NCI-H1694 (cell line): ENCODE measurements at regions not wholly inside any gene's neighbourhood (a gene's known extent, or its start where the extent isn't known, plus 50 kb on each side); places are given as distances from the start of the nearest gene placed in this dataset.

ENCODE experiments used
- DNase-seq: peaks from one replicate; lab custom pipeline; 2025; lab: John Stamatoyannopoulos, UW

DNA sequence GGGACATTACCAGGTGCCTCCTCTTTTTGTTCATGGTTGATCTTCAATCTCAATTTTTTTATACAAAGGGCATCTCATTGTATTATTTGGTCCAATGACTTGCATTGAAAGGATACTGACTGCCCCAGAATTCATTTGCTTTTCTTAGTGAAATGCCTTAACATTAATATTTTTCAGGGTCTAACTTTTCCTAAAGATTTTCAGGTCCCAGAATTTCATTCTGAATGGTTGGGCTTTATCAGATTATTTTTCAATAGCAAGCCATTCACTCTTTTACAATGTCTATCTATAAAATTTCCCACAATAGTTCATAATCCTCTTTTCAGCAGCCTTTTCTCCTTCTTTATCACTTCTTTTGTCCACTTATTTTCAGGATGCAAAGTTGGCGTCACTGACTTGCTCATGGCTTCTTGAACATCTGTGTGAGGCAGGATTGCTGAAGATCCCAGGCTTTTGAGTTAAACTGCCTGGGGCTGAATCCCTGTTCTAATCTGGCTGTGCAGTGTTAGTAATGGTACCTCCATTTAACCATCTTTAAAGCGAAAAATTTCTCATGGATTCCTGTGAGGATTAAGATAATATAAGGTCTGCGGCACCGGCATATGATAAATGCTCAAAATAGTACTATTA is 131.7 kb upstream of the HDAC9 start:
- DNase-seq = no peak

DNA sequence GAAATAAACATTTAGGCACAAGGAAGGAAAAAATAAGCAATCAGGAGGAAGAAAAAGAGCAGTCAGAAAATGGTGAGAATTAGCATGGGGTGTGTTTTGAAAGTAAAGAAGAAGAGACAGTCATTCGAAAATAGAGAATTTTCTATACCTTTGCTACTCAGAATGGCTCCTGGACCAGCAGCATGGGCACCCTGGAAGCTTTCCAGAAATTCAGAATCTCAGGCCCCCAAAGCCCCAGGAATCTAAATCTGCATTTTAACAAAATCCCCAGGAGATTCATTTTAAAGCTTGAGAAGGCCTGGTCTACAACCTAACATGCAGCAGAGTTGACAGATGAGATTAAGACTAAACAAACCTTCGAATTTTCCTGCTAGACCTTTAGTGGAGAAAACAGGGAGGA is 131.2 kb upstream of the HDAC9 start:
- DNase-seq = no peak

DNA sequence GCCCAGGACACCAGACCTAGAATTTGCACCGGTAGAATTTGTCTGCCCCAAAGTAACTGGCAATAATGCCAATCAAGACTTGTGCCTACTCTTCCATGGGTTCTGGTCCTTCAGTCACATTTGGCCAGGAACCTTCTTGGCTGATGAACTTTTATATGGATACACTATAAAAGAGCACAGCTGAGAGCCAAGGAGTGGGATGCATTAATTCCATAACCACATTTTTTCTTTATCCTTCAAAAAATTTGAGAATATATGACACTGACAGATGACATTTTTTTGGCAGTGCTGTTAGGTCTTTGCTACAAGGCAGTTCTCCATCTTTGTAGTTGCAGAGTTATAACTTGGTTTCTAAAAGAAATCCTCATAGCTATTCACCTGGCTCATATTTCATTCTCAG is 129.2 kb upstream of the HDAC9 start:
- DNase-seq = no peak

DNA sequence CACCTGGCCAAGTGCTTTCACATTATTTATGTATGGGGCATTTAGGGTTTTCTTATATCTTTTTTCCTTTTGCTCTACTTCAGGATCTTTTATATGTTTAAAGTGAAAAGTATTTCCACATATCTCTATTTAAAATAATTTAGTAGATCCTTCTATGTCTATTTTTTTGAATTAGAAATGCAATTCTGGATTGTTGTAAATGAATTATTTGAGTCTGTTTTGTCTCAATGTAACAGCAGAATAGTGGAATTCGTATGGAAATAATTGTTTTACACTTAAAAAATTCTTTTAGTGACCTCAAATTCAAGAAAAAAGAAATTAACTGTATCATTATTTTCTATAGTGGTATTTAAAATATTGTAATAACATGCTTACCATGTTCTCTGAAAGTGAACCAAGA is 126.5 kb upstream of the HDAC9 start:
- no peak for DNase-seq

DNA sequence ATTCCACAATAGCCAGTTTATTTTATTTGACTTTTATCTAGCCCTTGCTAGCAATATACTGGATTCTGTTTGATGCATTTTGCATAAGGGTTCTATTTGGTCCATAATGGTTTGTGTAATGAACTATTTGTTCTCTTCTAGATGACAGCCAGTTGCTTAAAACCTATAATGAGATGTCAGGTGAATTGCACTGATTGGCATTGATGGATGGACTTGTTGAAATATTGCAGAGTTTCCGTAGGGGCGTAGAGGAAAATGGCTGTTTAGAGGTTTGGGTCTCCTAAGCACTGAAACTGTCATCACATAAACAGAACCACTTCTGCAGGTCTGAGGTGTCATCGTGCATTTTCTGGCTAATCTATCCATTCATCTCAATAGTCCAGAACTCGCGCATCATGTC is 124.9 kb upstream of the HDAC9 start:
- DNase-seq = no peak

DNA sequence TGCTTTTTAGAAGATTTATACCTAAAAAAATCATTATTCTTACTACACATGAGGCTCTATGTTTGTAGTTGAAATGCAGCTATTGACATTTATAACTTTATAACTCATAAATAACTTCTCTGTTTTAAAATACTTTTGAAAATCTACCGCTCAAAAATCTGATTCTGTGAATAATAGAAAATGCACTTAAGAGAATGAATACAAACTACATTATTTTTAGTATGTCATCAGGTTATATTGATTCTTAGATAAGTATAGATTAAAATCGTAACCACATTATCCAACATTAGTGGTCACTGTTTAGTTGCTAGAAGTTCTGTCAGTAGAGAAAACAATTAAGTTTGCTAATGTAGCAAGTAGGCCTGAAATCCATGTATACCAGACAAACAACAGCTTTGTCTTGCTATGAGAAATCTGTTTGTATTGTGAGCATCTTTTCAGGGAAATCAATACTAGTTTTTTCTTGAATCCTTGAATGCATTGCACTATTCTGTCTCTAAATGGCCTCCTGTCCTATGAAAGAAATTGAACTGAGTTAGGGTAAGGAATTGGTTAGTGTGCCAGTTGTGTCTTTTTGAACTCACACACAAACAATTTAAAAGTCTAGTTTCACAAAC is 116.5 kb upstream of the HDAC9 start:
- DNase-seq = no peak

DNA sequence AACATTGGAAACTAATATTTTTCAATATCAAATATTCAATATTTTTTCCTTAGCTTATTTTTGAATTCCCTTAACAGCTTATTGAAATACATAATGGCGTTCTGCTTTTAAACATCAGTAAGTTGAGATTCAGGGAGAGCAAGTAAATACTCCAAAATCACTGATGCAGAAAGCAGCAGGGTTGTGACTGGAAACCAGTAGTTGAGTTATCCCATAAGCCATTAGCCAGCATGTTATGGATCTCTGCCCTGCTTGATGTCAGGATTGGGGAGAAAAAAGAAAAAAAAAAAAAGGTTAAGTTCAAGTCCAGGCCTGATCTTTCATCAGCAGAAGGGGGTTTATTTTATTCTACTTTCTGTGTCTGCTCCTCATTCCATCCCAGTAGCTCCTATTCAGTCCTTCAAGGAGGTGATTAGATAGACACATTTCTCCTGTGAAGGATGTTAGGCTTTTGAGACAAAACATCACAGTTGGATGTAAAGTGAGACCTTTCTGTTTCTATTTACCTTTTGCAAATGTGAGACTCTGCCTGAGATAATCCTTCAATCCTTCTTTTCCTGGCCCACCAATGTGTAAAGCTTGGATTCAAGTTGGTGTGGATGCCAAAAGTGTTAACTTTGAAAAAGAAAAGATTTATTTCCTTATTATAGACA is 110.9 kb upstream of the HDAC9 start:
- DNase-seq = no peak

DNA sequence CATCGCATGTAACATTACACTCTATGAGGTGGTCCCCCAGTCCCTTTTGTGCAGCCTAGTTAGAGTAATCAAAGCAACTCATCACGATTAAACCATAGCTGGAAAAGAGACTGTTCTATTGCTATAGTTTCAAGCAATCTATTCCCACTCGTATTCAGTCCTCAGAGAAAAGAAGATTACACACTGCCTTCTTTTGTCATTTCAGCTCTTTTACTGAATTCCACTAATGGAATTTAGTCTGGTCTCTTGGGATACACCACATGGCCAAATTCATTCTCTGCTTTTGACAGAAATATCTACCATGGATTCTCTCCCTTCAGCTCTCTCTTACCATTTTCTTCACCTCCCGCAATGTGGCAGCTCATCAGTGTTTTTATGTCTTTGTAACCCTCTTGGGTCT is 108.9 kb upstream of the HDAC9 start:
- no peak for DNase-seq

DNA sequence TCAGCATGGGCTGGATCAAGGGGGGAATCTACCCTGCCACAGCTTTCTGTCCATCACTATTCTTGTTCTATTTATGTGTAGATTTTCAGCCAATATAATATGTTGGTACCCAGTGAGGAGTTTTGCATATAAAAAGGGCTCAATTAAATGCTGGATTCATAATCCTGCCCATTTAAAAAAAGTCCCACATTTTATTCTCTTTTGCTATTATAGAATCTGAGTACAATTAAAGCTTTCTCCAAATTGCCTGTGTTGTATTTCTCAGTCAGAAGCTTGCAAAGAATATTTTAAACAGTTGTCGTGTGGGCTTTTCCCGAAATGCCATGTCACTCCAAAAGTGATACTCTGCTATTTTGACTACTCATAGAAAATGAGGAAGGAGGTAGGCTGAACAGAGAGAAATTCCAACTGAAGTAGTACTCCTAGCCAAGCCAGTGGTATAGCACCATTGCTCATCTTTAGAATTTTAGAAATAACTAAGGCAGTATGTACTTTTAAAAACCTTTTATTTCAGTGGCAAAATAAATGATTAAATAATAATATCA is 108.3 kb upstream of the HDAC9 start:
- no peak for DNase-seq

DNA sequence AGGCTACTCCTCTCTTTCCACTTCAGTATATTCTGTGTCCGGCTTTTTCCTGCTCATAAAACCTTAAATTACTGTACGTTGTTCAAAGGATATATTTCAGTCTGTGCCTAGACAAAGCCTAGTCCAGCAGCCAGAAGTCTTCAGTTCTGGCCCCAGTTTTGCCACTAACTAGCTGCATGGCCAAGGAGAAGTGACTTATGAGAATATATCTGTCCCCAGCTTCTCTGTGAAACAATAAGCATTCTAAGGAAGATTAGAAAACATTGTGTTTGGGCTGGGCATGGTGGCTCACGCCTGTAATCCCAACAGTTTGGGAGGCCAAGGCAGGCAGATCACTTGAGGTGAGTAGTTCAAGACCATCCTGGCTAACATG is 105.0 kb upstream of the HDAC9 start:
- DNase-seq = no peak

DNA sequence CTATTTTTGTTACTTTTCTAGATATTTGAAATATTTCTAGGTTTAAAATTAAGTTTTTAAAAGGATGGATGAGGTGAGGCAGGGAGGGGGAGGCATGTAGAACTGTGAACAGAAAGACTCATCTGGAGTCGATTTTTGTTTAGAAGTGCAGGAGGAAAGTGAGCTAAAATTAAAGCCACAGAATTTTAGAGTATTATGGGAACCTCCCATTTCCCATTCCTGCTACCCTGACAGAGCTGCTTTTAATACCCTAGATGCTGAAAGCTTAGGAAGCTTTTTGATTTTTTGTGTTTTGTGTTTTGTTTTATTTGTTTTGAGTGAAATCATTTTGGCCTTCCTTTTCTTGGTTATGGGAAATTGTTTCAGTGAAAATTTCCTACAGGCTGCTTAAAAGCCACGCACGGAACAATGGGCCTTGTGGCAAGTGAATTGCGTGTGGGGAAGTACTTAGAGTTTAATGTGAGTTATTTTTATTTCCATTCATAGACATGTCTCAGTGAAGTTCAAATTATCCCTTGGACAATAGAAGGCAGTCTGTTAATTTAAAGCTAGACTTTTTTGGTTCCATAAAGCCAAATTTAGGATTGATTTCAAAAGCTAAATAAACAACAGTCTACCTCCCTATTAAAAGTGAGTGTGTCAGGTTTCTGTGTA is 102.0 kb upstream of the HDAC9 start:
- DNase-seq = no peak

DNA sequence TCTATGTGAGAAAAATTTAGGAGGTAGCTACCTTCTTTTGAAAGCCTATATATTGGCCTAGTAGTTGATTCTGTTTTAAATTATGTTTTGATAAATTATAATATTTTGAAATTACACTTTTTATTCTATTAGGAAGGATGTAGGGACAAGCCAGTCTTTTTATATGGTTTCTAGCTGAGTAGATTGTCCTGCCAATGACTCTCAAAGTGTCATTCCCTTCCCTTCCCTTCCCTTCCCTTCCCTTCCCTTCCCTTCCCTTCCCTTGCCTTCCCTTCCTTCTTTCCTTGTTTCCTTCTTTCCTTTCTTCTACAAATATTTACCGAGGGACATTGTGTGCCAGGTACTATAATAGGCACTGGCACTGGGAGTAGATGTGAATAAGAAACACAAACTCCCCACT is 99.7 kb upstream of the HDAC9 start:
- no peak for DNase-seq

DNA sequence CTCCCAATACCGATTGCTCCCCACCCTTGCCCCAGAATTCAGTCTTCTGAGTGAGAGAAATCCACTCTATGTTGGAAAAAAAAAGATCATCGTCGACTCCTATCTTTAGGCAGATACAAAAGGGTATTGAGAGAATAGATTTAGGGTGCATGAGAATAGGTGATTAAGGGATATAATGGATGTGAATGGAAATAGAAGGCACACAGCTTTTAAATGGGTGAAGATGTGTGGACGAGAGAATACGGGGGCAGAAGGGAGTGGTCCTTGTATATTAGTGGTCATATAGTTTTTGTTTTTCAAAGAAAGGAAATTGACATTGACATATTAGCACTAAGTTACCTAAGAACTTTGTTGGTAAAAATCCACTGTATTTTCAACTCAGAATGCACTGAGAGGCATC is 98.6 kb upstream of the HDAC9 start:
- DNase-seq = no peak

DNA sequence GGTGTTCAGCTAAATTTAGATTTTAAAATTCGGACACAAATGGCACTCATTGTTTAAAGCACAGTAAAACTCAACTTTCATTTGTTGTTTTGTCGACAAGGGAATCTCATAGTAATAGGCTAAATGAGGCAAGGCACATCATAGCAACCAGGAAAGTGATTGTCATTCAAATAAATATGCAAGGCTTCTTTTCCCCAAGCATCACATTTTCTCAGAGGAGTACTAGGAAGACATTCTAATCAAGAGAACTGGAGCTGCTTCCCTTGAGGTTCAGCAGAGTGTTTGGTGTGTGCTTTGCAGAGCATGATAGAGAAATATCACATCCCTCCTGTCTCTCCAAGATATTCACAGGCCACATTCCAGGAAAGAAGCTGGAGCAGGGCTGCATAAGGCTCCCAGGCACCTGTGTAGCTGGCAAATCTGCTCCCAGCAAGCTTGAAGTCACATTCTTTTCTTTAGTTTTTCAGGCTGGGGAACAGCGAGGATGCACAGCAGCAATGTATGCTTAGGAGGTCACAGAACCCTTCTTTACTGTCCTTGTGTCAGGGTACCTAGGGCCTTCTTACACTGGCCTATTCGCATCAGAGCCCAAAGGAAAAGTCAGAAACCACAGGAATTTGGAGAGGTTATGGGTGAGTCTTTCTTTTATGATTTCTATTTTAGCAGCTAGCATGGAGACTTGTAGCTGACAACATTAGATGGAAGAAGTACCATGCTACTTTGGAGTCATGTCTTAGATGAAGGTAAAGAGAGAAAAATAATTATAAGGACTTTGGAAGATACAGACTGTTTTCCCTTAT is 95.9 kb upstream of the HDAC9 start:
- DNase-seq = no peak

DNA sequence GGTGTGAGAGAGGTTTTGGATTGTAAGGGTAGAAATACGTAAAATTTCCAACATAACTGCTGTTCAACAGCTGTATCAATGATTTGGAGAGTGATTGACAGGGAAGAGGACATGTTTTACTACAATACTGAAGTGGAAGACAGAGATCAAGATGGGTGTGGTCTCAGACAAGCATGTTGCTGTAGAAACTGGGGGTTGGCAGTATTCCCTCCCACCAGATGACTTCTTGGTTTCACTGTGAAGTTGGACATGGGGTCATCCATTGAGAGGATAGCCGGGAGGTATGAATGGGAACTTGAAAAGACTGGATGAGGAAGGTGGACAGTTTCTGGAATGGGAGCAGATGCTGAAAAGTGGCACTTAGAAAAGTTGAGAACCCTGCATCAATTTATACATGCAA is 95.3 kb upstream of the HDAC9 start:
- DNase-seq = no peak

DNA sequence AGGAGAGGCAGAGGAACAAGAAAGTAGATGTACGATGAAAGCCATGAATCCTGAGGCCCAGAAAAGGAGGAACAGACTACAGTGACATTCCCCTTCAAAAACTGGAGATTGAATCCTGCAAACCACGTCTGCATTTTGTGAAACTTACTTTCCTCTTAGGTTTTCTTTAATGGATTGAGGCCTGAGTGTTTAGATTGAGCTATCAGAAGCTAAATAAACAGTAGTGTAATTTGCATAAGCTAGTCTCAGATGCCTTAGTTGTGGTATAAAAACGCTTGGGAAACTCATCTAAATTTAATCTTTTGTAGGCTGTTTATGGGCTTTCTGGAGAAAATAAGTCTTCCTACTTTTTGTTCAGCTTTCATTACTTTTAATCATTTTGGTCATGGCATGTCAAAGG is 94.8 kb upstream of the HDAC9 start:
- no peak for DNase-seq

DNA sequence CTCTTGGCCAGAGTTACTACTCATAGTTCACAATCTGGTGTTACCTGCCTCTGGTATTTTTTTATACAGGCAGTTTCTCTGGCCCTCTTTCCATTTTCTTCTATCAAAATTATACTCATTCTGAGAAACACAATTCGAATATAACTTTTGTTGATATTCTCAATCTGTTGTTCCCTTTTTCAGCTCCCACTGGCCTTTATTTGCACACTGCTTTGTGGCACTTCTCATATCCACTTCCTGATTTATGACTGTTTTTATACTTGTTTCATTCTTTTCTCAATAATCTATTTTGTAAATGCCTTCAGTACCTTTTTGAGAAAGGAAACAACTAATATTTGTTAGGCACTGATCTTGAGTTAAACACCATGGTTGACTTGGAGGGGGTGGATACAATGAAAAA is 93.8 kb upstream of the HDAC9 start:
- DNase-seq = no peak

DNA sequence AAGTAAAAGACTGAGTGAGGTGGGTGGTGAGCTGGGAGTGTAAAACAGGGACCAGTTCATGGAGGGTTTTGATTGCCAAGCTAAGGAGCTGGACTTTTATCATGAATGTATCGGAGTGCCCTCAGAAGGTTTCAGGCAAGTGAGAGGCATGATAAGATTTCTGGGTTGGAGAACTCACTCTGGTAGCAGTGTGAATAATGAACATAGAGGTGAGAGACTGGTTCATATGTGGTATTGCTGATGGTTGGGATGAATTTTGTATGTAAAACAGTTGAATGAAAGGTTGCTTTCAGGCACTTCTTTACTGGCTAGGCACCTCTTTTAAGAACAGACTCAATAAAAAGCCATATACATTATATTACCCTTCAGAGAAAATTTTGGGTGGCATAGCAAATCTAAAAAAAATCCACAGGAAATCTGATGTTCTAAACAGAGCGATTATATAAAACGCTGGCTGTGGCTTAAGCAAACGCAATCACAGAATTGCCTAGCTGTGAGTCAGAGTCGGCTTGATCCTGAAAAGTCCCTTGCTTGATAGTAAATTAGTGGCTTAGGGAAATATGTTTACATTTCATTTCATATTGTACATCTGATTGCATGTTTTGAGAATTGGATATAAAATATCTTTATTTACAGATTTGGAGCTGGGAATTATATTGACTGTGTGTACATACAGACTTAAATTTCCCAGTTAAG is 92.9 kb upstream of the HDAC9 start:
- no peak for DNase-seq

DNA sequence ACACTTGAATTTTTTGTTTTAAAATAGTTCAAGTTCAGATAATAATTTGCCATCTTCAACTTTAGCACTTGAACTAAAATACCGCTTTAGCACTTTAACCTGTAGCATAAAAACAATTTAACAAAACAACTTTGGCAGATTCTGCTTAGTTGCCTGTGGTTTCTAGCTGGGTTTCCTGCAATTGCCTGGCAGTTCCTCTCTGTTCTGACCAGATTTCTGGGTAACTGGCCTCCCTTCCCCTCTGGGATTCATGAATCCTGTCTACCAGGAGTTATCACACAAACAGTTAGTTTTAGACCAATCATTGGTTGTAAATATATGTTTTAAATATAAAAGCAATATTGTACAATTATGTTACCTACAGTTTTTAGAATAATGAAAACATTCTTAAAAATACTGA is 89.8 kb upstream of the HDAC9 start:
- no peak for DNase-seq

DNA sequence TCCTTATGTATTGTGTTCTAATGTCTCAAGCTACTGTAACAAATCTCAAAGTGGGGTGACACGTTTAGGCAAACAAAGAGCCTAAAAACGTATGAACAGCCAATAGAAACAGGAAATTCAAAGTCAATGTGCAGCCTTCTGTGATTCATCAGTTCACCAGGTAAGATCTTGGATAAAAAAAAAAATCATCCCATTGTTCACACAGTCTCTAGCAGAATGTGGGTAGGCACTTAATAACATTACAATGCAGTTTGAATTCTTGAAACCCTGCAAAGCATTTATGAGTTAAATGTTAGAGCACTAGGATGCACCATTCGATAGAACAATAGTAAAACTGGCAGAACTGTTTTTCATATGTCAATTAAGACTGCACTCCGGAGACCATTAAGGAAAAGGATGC is 88.2 kb upstream of the HDAC9 start:
- no peak for DNase-seq

DNA sequence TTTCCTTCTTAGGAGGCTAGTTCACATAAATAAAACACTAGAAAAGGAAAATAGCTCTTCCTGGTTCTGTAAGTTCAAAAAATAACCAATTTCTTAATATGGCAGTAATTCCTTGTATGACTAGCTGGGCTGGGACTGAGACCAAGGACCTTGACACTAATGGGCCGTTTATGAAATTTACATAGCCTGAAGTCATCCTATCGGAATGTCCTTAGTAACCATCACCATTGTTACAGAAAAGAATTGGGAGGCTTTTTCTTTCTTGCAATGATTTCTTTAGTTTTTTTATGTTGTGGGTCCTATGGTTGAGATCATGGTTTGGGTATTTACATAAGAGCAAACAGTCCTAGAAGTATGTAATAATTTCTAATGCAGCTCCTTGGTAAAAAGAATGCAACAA is 87.1 kb upstream of the HDAC9 start:
- DNase-seq = no peak

DNA sequence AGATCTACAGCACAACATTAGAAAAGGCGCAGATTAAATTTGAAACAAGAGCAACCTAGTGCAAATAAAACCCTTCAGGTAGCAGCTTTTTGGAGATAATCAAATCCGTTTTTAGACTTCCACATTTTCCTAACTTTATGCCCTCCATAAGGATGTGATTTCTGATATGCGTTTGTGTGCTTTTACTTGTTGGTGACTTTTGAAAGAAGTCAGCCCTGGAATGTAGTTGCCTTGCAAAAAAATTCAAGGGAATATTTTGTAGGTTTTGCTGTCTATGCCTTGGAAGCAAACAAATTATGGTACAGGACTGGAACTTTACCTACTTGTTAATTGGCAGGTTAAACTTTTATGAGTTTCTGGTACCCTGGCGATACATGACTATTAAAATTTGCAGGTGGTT is 86.7 kb upstream of the HDAC9 start:
- DNase-seq = no peak
